ENCODE measurements at regions not wholly inside any gene's neighbourhood (a gene's known extent, or its start where the extent isn't known, plus 50 kb on each side); places are given as distances from the start of the nearest gene placed in this dataset.
A peak's percentile ranks its signal among the peaks of the same experiment; 100 is the strongest.
"Not testable (repeated sequence)": the region's sequence is repeated elsewhere in the genome, so short reads cannot be mapped to it uniquely, and the experiment has no call there.

- no peak for DNase-seq
These were observed 164.4 kb upstream of the ITGA1 start for GRCh38 chr5:52623291-52623690.

- DNase-seq = no peak
These were observed 163.4 kb upstream of the ITGA1 start for GRCh38 chr5:52624291-52624690.

- DNase-seq = no peak
These were observed 161.4 kb upstream of the ITGA1 start for GRCh38 chr5:52626312-52626711.

GRCh38 chr5:52627740-52628139 is 160.0 kb upstream of the ITGA1 start:
- DNase-seq = no peak

- DNase-seq = no peak
These were observed 155.4 kb upstream of the ITGA1 start for GRCh38 chr5:52632281-52632680.

GRCh38 chr5:52634171-52634570 is 153.5 kb upstream of the ITGA1 start:
- not testable (repeated sequence) for DNase-seq

GRCh38 chr5:52638732-52639131 is 149.0 kb upstream of the ITGA1 start:
- DNase-seq = no peak

GRCh38 chr5:52648726-52649125 is 139.0 kb upstream of the ITGA1 start:
- DNase-seq = peak in 1 of 2 donors; percentile 17

- DNase-seq = no peak
These were observed 132.6 kb upstream of the ITGA1 start for GRCh38 chr5:52655163-52655562.

GRCh38 chr5:52656569-52657246 is 131.0 kb upstream of the ITGA1 start:
- DNase-seq = no peak

GRCh38 chr5:52657247-52657645 is 130.5 kb upstream of the ITGA1 start:
- peak in 1 of 2 donors; percentile 49 for DNase-seq

- DNase-seq = no peak
These were observed 129.5 kb upstream of the ITGA1 start for GRCh38 chr5:52658246-52658645.

- DNase-seq = no peak
These were observed 127.1 kb upstream of the ITGA1 start for GRCh38 chr5:52660621-52661020.

GRCh38 chr5:52661903-52662595 is 125.7 kb upstream of the ITGA1 start:
- DNase-seq = no peak

- DNase-seq = no peak
These were observed 122.2 kb upstream of the ITGA1 start for GRCh38 chr5:52665559-52665958.

- no peak for DNase-seq
These were observed 119.6 kb upstream of the ITGA1 start for GRCh38 chr5:52668139-52668538.

GRCh38 chr5:52668544-52669185 is 119.1 kb upstream of the ITGA1 start:
- DNase-seq = no peak

- no peak for DNase-seq
These were observed 115.3 kb upstream of the ITGA1 start for GRCh38 chr5:52672459-52672858.

GRCh38 chr5:52673495-52673894 is 114.2 kb upstream of the ITGA1 start:
- no peak for DNase-seq

- no peak for DNase-seq
These were observed 112.7 kb upstream of the ITGA1 start for GRCh38 chr5:52674815-52675545.

- no peak for DNase-seq
These were observed 105.2 kb upstream of the ITGA1 start for GRCh38 chr5:52682492-52682891.

GRCh38 chr5:52684051-52684450 is 103.7 kb upstream of the ITGA1 start:
- DNase-seq = no peak

GRCh38 chr5:52685566-52685965 is 102.2 kb upstream of the ITGA1 start:
- no peak for DNase-seq

Data from hippocampal formation (tissue), 2 donors.